ENCODE measurements at regions not wholly inside any gene's neighbourhood (a gene's known extent, or its start where the extent isn't known, plus 50 kb on each side); places are given as distances from the start of the nearest gene placed in this dataset.

DNA sequence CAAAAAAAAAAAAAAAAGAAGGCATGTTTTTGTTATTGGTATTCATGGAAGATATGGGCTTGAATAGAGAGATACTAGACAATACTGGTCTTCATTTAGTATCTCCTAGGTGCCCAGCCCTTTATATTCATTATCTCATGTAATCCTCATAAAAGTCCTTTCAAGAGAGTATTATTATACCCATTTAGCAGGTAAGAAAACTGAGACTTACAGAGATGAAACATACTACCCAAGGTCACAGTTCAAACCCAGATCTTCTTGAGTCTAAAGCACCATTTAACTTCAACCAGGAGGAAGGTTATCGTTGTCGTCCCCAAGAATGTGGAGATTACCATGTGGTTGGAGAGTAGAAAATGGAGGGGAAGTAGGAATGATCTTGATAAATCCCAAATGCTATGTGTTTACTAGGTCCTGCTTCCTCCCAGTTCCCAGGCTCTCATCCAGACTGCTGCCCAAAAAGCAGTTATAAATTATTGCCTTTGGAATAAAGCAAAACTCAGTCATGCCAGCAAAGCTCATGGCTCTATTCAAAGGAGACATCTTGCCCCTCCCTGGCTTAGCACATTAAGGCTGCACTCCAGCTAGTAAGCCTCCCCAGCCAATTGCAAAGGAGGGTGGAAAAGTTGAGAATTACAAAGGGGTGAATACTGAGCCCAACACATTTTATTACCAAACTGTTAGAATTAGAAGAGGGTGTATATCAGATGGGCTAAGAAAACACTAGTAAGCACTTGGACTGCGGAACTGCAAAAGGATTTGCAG, 163.9 kb downstream of the PIK3R1 start:
- TF ChIP-seq, protein P1, sequence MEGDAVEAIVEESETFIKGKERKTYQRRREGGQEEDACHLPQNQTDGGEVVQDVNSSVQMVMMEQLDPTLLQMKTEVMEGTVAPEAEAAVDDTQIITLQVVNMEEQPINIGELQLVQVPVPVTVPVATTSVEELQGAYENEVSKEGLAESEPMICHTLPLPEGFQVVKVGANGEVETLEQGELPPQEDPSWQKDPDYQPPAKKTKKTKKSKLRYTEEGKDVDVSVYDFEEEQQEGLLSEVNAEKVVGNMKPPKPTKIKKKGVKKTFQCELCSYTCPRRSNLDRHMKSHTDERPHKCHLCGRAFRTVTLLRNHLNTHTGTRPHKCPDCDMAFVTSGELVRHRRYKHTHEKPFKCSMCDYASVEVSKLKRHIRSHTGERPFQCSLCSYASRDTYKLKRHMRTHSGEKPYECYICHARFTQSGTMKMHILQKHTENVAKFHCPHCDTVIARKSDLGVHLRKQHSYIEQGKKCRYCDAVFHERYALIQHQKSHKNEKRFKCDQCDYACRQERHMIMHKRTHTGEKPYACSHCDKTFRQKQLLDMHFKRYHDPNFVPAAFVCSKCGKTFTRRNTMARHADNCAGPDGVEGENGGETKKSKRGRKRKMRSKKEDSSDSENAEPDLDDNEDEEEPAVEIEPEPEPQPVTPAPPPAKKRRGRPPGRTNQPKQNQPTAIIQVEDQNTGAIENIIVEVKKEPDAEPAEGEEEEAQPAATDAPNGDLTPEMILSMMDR (IDR thresholded peaks at IDR 0.05 in 8 of 11, conservative IDR thresholded peaks at IDR 0.05 in 3 of 11): no peak
- no peak for TF ChIP-seq POLR2AphosphoS5 (IDR thresholded peaks at IDR 0.05)
- TF ChIP-seq POLR2A (IDR thresholded peaks at IDR 0.05): no peak
